HEK293T (cell line): ENCODE measurements at regions not wholly inside any gene's neighbourhood (a gene's known extent, or its start where the extent isn't known, plus 50 kb on each side); places are given as distances from the start of the nearest gene placed in this dataset.

ENCODE experiments used
- ARNT ChIP-seq: fragments of 450-650 bp; IDR thresholded peaks from 2 replicates; pipeline ENCODE4 v1.6.1; 2017; ENCODE audit warnings: mild to moderate bottlenecking
- BHLHE40 ChIP-seq: fragments of 450-650 bp; IDR thresholded peaks from 2 replicates; pipeline ENCODE4 v1.6.1; 2016; ENCODE audit warnings: mild to moderate bottlenecking, moderate library complexity, borderline replicate concordance
- CTBP1 ChIP-seq: fragments of 450-650 bp; IDR thresholded peaks from 2 replicates; pipeline ENCODE4 v1.6.1; 2016; ENCODE audit warnings: borderline replicate concordance
- ELF4 ChIP-seq: fragments of 450-650 bp; IDR thresholded peaks from 2 replicates; pipeline ENCODE4 v1.6.1; 2017; ENCODE audit warnings: antibody characterized with exemption
- FOXA1 ChIP-seq: fragments of 450-650 bp; IDR thresholded peaks from 2 replicates; pipeline ENCODE4 v1.6.1; 2016; ENCODE audit warnings: mild to moderate bottlenecking
- FOXK2 ChIP-seq: fragments of 450-650 bp; IDR thresholded peaks from 2 replicates; pipeline ENCODE4 v1.6.1; 2016; ENCODE audit warnings: mild to moderate bottlenecking
- FOXM1 ChIP-seq: fragments of 450-650 bp; IDR thresholded peaks from 2 replicates; pipeline ENCODE4 v1.6.1; 2017; ENCODE audit warnings: mild to moderate bottlenecking, borderline replicate concordance
- HDGF ChIP-seq: fragments of 450-650 bp; IDR thresholded peaks from 2 replicates; pipeline ENCODE4 v1.6.1; 2017; ENCODE audit warnings: antibody characterized with exemption, borderline replicate concordance
- PKNOX1 ChIP-seq: fragments of 450-650 bp; IDR thresholded peaks from 2 replicates; pipeline ENCODE4 v1.6.1; 2016
- SP1 ChIP-seq: fragments of 450-650 bp; IDR thresholded peaks from 2 replicates; pipeline ENCODE4 v1.6.1; 2017
- SUZ12 ChIP-seq: fragments of 450-650 bp; IDR thresholded peaks from 2 replicates; pipeline ENCODE4 v1.6.1; 2016; ENCODE audit warnings: mild to moderate bottlenecking
- TARDBP ChIP-seq: fragments of 450-650 bp; IDR thresholded peaks from 2 replicates; pipeline ENCODE4 v1.6.1; 2016
- ZNF384 ChIP-seq: fragments of 450-650 bp; IDR thresholded peaks from 2 replicates; pipeline ENCODE4 v1.6.1; 2016

DNA sequence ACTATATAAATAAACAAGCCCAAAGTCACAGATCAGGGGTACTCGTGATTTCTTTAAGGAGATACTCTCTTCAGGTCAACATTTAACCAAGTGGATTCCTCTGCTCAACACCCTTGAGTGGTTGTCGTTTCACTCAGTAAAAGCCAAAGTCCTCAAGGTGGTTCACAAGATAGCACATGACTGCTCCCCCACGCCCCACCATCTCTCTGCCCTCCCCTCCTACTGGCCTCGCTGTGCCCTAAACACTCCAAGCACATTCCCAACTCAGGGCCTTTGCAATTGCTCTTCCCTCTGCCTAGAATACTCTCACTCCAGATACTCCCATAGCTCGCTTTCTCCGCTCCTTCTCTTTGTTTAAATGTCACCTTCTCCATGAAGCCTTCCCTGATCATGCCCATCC lies 72.1 kb upstream of the FHIP2A start:
- TF ChIP-seq TARDBP, result no peak
- no peak for TF ChIP-seq SUZ12
- TF ChIP-seq FOXA1, result no peak
- TF ChIP-seq FOXM1, result no peak
- no peak for TF ChIP-seq ZNF384
- no peak for TF ChIP-seq FOXK2
- no peak for TF ChIP-seq ARNT
- TF ChIP-seq SP1, result no peak
- no peak for TF ChIP-seq ELF4
- no peak for TF ChIP-seq CTBP1
- no peak for TF ChIP-seq HDGF
- TF ChIP-seq PKNOX1, result no peak
- TF ChIP-seq BHLHE40, result no peak
